GM12878 (cell line): ENCODE measurements at regions not wholly inside any gene's neighbourhood (a gene's known extent, or its start where the extent isn't known, plus 50 kb on each side); places are given as distances from the start of the nearest gene placed in this dataset.

Experiments
- ATF3 ChIP-seq: IDR thresholded peaks from 2 replicates; pipeline ENCODE4 v1.6.1; 2011; ENCODE audit warnings: low read depth, mild to moderate bottlenecking, low read length, moderate library complexity, borderline replicate concordance; ENCODE audit errors: extremely low read depth
- ATF7 ChIP-seq: fragments of 450-650 bp; IDR thresholded peaks from 2 replicates; pipeline ENCODE4 v1.6.1; 2016; ENCODE audit warnings: low read depth, mild to moderate bottlenecking
- CREB1 ChIP-seq: IDR thresholded peaks from 2 replicates; pipeline ENCODE4 v1.6.1; 2012; ENCODE audit warnings: low read depth, mild to moderate bottlenecking, inconsistent platforms
- CTCF ChIP-seq, 3 experiments: IDR thresholded peaks in 2 of 3; conservative IDR thresholded peaks in 1 of 3; 2 replicates each; pipeline ENCODE4 v1.5.1; 2011; ENCODE audit warnings: low read depth in 3 of 3, low read length in 3 of 3, mild to moderate bottlenecking in 3 of 3, control low read depth in 2 of 3, moderate library complexity in 2 of 3, inconsistent platforms in 1 of 3, mixed read lengths in 1 of 3; ENCODE audit not compliant: control insufficient read depth in 2 of 3, insufficient read depth in 1 of 3; ENCODE audit errors: extremely low read depth in 1 of 3
- RFX5 ChIP-seq: IDR thresholded peaks from 2 replicates; pipeline ENCODE4 v1.6.1; 2011; ENCODE audit warnings: low read depth, low read length, improper control_type of control experiment

- no peak for TF ChIP-seq CREB1
- no peak for TF ChIP-seq CTCF (IDR thresholded peaks at IDR 0.05 in 2 of 3, conservative IDR thresholded peaks at IDR 0.05 in 1 of 3; ENCODE audit: control insufficient read depth in 2 of 3, extremely low read depth in 1 of 3, insufficient read depth in 1 of 3, low read depth in 3 of 3, low read length in 3 of 3)
- no peak for TF ChIP-seq RFX5
- no peak for TF ChIP-seq ATF7
- TF ChIP-seq ATF3, result no peak
These were observed 67.5 kb upstream of the C14orf180 start for GRCh38 chr14:104512061-104512460.
